Activated T-helper 1 cell treated with anti-CD3 and anti-CD28 coated beads, Interleukin-12 subunit alpha, Interleukin-12 subunit beta, Interleukin-2, Interleukin-4 antibody, amounts not matched to agents 30 ng/mL and 10 ng/mL and 1 ng/mL, durations not matched to agents 14 hours and 24 hours and 36 hours (primary cell): ENCODE measurements at regions not wholly inside any gene's neighbourhood (a gene's known extent, or its start where the extent isn't known, plus 50 kb on each side); places are given as distances from the start of the nearest gene placed in this dataset.

Experiments used
- DNase-seq: peaks from one replicate; pipeline ENCODE4 v3.0.0; 2021; ENCODE audit warnings: low spot score
- H3K27ac Mint-ChIP-seq: one replicate; pipeline ENCODE4 v1.8.0; 2021; ENCODE audit warnings: mild to moderate bottlenecking, mixed read lengths
- H3K27me3 Mint-ChIP-seq: one replicate; pipeline ENCODE4 v1.8.0; 2022; ENCODE audit warnings: mild to moderate bottlenecking, moderate library complexity, mixed read lengths; ENCODE audit not compliant: insufficient read depth
- H3K36me3 Mint-ChIP-seq: one replicate; pipeline ENCODE4 v1.8.0; 2021; ENCODE audit warnings: low read depth, mixed read lengths
- H3K4me1 Mint-ChIP-seq: one replicate; pipeline ENCODE4 v1.8.0; 2021; ENCODE audit warnings: low read depth, mixed read lengths
- H3K4me3 Mint-ChIP-seq: one replicate; pipeline ENCODE4 v1.8.0; 2021; ENCODE audit warnings: mild to moderate bottlenecking, moderate library complexity, mixed read lengths
- H3K9me3 Mint-ChIP-seq: one replicate; pipeline ENCODE4 v1.8.0; 2021; ENCODE audit warnings: mixed read lengths
- intact Hi-C: fragments of 100-400 bp; cut with micrococcal nuclease; formaldehyde crosslinking; loops from one replicate; pipeline ENCODE4 v1.15.1; 2024

GRCh38 chr4:187238646-187239045 is 515.0 kb upstream of the FAT1 start:
- intact Hi-C loops, result no loop called here
- Mint-ChIP-seq H3K27ac (no peak overlapping the region), H3K27me3 (no peaks in the 10 kb centered on the region), H3K4me3 (no peak overlapping the region), H3K9me3 (peaks cover 21% of the 10 kb centered on the region), H3K4me1 (no peaks in the 10 kb centered on the region), H3K36me3 (no peaks in the 10 kb centered on the region)
- no peak for DNase-seq

- Mint-ChIP-seq H3K9me3 (peaks cover 5% of the 10 kb centered on the region), H3K27me3 (no peaks in the 10 kb centered on the region), H3K36me3 (no peaks in the 10 kb centered on the region), H3K4me1 (no peaks in the 10 kb centered on the region), H3K27ac (no peak overlapping the region), H3K4me3 (no peak overlapping the region)
- intact Hi-C loops, result no loop called here
- no peak for DNase-seq
Observed at GRCh38 chr4:187251896-187252295, 528.2 kb upstream of the FAT1 start.

DNA sequence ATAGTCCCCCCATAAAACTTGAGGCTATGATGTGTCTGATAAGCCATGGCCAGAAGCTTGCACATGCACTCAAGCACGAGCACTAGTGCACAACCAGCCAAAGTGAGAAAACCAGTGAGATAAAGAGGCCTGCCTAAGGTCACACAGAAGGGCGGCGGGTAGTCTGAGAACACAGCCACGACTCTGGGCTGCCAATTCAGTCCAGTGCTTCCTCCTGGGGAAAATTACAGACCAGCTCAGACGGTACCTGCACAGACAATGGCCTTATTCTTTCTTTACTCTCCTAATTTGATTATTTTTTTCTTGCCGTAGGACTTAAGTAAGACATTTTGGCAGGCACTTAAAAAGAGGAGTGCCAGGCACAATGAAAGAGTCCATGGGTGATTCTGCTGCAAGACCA is 533.2 kb upstream of the FAT1 start:
- H3K9me3 Mint-ChIP-seq, result peaks cover 3% of the 10 kb centered on the region
- no peak for DNase-seq
- H3K36me3 Mint-ChIP-seq, result no peaks in the 10 kb centered on the region
- no peaks in the 10 kb centered on the region for H3K4me1 Mint-ChIP-seq
- H3K27ac Mint-ChIP-seq, result no peak overlapping the region
- intact Hi-C loops, result no loop called here
- no peak overlapping the region for H3K4me3 Mint-ChIP-seq
- no peaks in the 10 kb centered on the region for H3K27me3 Mint-ChIP-seq

- Mint-ChIP-seq H3K4me3 (no peak overlapping the region), H3K4me1 (no peaks in the 10 kb centered on the region), H3K27ac (no peak overlapping the region), H3K36me3 (no peaks in the 10 kb centered on the region), H3K27me3 (no peaks in the 10 kb centered on the region), H3K9me3 (peaks cover 3% of the 10 kb centered on the region)
- DNase-seq, result no peak
- intact Hi-C loops, result no loop called here
Observed at GRCh38 chr4:187258651-187259401, 535.2 kb upstream of the FAT1 start.

GRCh38 chr4:187268940-187269339 is 545.3 kb upstream of the FAT1 start:
- intact Hi-C loops, result no loop called here
- Mint-ChIP-seq H3K27me3 (peaks cover 3% of the 10 kb centered on the region), H3K27ac (no peak overlapping the region), H3K4me3 (no peak overlapping the region), H3K4me1 (no peaks in the 10 kb centered on the region), H3K9me3 (no peaks in the 10 kb centered on the region), H3K36me3 (no peaks in the 10 kb centered on the region)
- no peak for DNase-seq

DNA sequence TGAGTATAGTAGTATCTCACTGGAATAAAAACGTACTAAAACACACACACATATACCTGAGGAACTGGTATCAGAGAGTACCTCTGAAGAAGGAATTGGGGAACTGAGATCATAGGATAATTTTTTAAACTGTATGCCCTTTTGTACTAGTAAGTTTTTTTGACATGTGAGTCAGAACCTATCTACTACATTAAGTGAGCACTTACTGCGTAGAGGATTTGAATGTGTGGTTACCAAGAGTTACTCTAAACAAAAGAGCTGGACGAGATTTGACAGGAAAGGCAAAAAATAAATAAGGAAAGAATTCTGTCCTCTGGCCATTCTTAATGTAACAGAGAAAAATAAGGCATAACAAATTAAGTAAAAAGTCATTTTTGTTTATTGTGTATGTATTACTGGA is 546.5 kb upstream of the FAT1 start:
- no peaks in the 10 kb centered on the region for H3K9me3 Mint-ChIP-seq
- H3K36me3 Mint-ChIP-seq, result no peaks in the 10 kb centered on the region
- H3K4me1 Mint-ChIP-seq, result no peaks in the 10 kb centered on the region
- no peak overlapping the region for H3K27ac Mint-ChIP-seq
- intact Hi-C loops, result no loop called here
- peaks cover 3% of the 10 kb centered on the region for H3K27me3 Mint-ChIP-seq
- H3K4me3 Mint-ChIP-seq, result no peak overlapping the region
- no peak for DNase-seq

- H3K36me3 Mint-ChIP-seq, result no peaks in the 10 kb centered on the region
- H3K4me1 Mint-ChIP-seq, result no peaks in the 10 kb centered on the region
- H3K27me3 Mint-ChIP-seq, result peaks cover 3% of the 10 kb centered on the region
- H3K27ac Mint-ChIP-seq, result no peak overlapping the region
- DNase-seq, result no peak
- H3K4me3 Mint-ChIP-seq, result no peak overlapping the region
- no peaks in the 10 kb centered on the region for H3K9me3 Mint-ChIP-seq
- intact Hi-C loops, result no loop called here
Observed at GRCh38 chr4:187271848-187272247, 548.2 kb upstream of the FAT1 start.

DNA sequence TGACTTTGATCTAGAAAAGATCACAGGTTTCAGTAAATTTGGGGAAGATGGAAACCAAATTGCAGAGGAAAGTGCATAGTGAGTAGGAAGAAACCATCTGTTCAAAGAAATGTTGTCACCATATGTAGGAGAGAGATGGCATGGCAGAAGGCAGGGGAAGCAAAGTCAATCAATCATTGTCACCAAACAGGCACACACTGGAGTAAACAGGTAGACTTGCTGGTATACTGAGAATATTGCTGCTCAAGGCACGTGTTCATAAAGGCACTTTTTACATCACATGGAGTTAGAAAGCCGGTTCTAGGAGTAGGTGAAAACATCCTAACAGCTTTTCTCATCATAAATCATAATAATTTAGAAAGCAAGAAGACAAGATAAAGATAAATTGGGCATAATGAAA is 550.5 kb upstream of the FAT1 start:
- no peak for DNase-seq
- Mint-ChIP-seq H3K9me3 (peaks cover 5% of the 10 kb centered on the region), H3K27ac (no peak overlapping the region), H3K36me3 (no peaks in the 10 kb centered on the region), H3K27me3 (peaks cover 3% of the 10 kb centered on the region), H3K4me1 (no peaks in the 10 kb centered on the region), H3K4me3 (no peak overlapping the region)
- intact Hi-C loops, result no loop called here

- Mint-ChIP-seq H3K27ac (no peak overlapping the region), H3K4me3 (no peak overlapping the region)
Observed at GRCh38 chr4:187276736-187277408, 553.2 kb upstream of the FAT1 start.

DNA sequence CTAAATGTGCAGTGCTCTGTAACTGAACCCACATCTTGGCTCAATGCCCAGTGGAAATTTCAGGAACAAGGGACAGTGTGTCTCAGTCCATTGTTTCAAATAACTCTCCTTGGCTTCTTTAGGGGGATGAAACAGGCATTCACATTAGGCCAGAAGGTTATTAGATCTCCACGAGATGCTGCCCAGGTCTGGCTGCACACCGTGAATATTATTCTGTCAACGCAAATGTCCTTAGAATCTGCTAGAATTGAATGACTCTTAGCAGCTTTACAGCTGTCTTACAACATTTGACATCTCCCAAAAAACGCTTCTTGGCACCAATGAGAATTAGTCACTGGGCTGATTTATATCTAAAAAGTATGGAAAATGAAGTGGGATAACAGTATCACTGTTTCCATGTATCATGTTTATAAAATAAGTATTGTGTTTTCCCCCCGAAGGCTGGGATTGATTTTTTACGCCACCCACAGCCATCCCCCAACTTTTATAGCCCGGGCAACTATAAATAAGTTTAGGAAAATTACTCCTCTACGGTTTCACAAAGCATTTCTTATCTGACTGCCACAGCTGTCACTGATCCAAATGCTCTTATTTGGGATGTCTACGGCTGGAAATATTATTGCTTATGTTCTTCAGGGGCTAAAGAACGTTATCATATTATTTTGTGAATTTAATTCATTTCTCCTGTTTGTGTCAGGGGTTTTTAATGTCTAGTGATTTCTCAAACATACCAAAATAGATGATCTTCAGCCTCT is 559.7 kb upstream of the FAT1 start:
- intact Hi-C loops, result no loop called here
- Mint-ChIP-seq H3K36me3 (no peaks in the 10 kb centered on the region), H3K27ac (no peak overlapping the region), H3K4me3 (no peak overlapping the region), H3K27me3 (no peaks in the 10 kb centered on the region), H3K9me3 (peaks cover 18% of the 10 kb centered on the region), H3K4me1 (no peaks in the 10 kb centered on the region)
- DNase-seq, result no peak

More at GRCh38 chr4:187276736-187277408, 553.2 kb upstream of the FAT1 start:
- Mint-ChIP-seq H3K4me1 (no peaks in the 10 kb centered on the region), H3K9me3 (peaks cover 20% of the 10 kb centered on the region), H3K36me3 (no peaks in the 10 kb centered on the region), H3K27me3 (no peaks in the 10 kb centered on the region)
- intact Hi-C loops, result no loop called here
- DNase-seq, result no peak

- H3K4me3 Mint-ChIP-seq, result no peak overlapping the region
- H3K9me3 Mint-ChIP-seq, result peaks cover 6% of the 10 kb centered on the region
- DNase-seq, result no peak
- H3K27me3 Mint-ChIP-seq, result no peaks in the 10 kb centered on the region
- H3K36me3 Mint-ChIP-seq, result no peaks in the 10 kb centered on the region
- intact Hi-C loops, result no loop called here
- no peaks in the 10 kb centered on the region for H3K4me1 Mint-ChIP-seq
- H3K27ac Mint-ChIP-seq, result no peak overlapping the region
Observed at GRCh38 chr4:187286525-187286924, 562.9 kb upstream of the FAT1 start.

GRCh38 chr4:187289371-187289770 is 565.7 kb upstream of the FAT1 start:
- no peaks in the 10 kb centered on the region for H3K36me3 Mint-ChIP-seq
- H3K4me1 Mint-ChIP-seq, result no peaks in the 10 kb centered on the region
- H3K4me3 Mint-ChIP-seq, result no peak overlapping the region
- intact Hi-C loops, result no loop called here
- no peak overlapping the region for H3K27ac Mint-ChIP-seq
- H3K27me3 Mint-ChIP-seq, result no peaks in the 10 kb centered on the region
- DNase-seq, result no peak
- H3K9me3 Mint-ChIP-seq, result peaks cover 9% of the 10 kb centered on the region

GRCh38 chr4:187294861-187295260 is 571.2 kb upstream of the FAT1 start:
- no peaks in the 10 kb centered on the region for H3K27me3 Mint-ChIP-seq
- no peaks in the 10 kb centered on the region for H3K4me1 Mint-ChIP-seq
- no peak overlapping the region for H3K27ac Mint-ChIP-seq
- no peak for DNase-seq
- H3K4me3 Mint-ChIP-seq, result no peak overlapping the region
- intact Hi-C loops, result no loop called here
- peaks cover 36% of the 10 kb centered on the region for H3K9me3 Mint-ChIP-seq
- H3K36me3 Mint-ChIP-seq, result no peaks in the 10 kb centered on the region
